HEK293 (cell line): ENCODE measurements at regions not wholly inside any gene's neighbourhood (a gene's known extent, or its start where the extent isn't known, plus 50 kb on each side); places are given as distances from the start of the nearest gene placed in this dataset.

Experiments
- CTCF ChIA-PET: fragments of 350-600 bp; formaldehyde crosslinking; extraction: SDS; loops from one replicate; lab custom pipeline; 2021; ENCODE audit warnings: antibody characterized with exemption; lab: Yijun Ruan, JAX
- POLR2A ChIA-PET: fragments of 300-600 bp; formaldehyde crosslinking; extraction: SDS; loops from one replicate; lab custom pipeline; 2020; ENCODE audit warnings: antibody characterized with exemption, inconsistent platforms; lab: Yijun Ruan, JAX
- H3K27ac ChIP-seq: fragments of 200-500 bp; sonication (Bioruptor generic); 2 replicates; pipeline ENCODE4 v1.5.1; 2014; ENCODE audit warnings: low read depth, low read length, control low read depth, inconsistent platforms; ENCODE audit errors: extremely low read depth
- H3K36me3 ChIP-seq, 2 experiments: fragments of 200-500 bp in 1 of 2; sonication (Bioruptor generic) in 1 of 2; 1 replicate in 1 of 2; 2 replicates in 1 of 2; pipeline ENCODE4 v1.5.1; 2014 to 2017; ENCODE audit warnings: inconsistent platforms in 2 of 2, low read length in 2 of 2; ENCODE audit not compliant: control insufficient read depth in 2 of 2, insufficient read depth in 1 of 2
- H3K4me1 ChIP-seq: fragments of 200-500 bp; sonication (Bioruptor generic); 2 replicates; pipeline ENCODE4 v1.5.1; 2014; ENCODE audit warnings: mild to moderate bottlenecking, low read length, inconsistent platforms; ENCODE audit not compliant: control insufficient read depth, insufficient read depth
- H3K4me3 ChIP-seq: 2 replicates; pipeline ENCODE4 v1.5.1; 2011; ENCODE audit warnings: low read depth, mild to moderate bottlenecking, control low read depth, low read length, moderate library complexity
- H3K9me3 ChIP-seq: fragments of 200-500 bp; sonication (Bioruptor generic); 2 replicates; pipeline ENCODE4 v1.5.1; 2014; ENCODE audit warnings: low read depth, low read length, inconsistent platforms; ENCODE audit not compliant: control insufficient read depth, insufficient read depth
- AEBP2 ChIP-seq: fragments of 450-650 bp; formaldehyde crosslinking; IDR thresholded peaks from 2 replicates; pipeline ENCODE4 v1.5.1; 2016; ENCODE audit warnings: missing biosample characterization, missing genetic modification characterization, borderline replicate concordance
- EGR2 ChIP-seq: fragments of 450-650 bp; formaldehyde crosslinking; IDR thresholded peaks from 2 replicates; pipeline ENCODE4 v1.5.1; 2016; ENCODE audit warnings: low read depth, missing biosample characterization, missing genetic modification characterization
- HIC1 ChIP-seq: fragments of 450-650 bp; formaldehyde crosslinking; IDR thresholded peaks from 2 replicates; pipeline ENCODE4 v1.5.1; 2016; ENCODE audit warnings: missing biosample characterization, missing genetic modification characterization
- PRDM10 ChIP-seq: fragments of 450-650 bp; formaldehyde crosslinking; IDR thresholded peaks from 2 replicates; pipeline ENCODE4 v1.5.1; 2016; ENCODE audit warnings: missing biosample characterization, missing genetic modification characterization
- PRDM6 ChIP-seq: fragments of 450-650 bp; formaldehyde crosslinking; IDR thresholded peaks from 2 replicates; pipeline ENCODE4 v1.5.1; 2017; ENCODE audit warnings: missing biosample characterization, missing genetic modification characterization
- SP3 ChIP-seq: fragments of 450-650 bp; formaldehyde crosslinking; IDR thresholded peaks from 2 replicates; pipeline ENCODE4 v1.5.1; 2016; ENCODE audit warnings: missing biosample characterization, missing genetic modification characterization
- TRIM28 ChIP-seq: IDR thresholded peaks from 2 replicates; pipeline ENCODE4 v1.6.1; 2011; ENCODE audit warnings: low read length, control low read depth, borderline replicate concordance
- YY1 ChIP-seq: fragments of 450-650 bp; formaldehyde crosslinking; IDR thresholded peaks from 2 replicates; pipeline ENCODE4 v1.5.1; 2018; ENCODE audit warnings: missing biosample characterization, missing genetic modification characterization
- ZFP69B ChIP-seq: fragments of 450-650 bp; formaldehyde crosslinking; IDR thresholded peaks from 2 replicates; pipeline ENCODE4 v1.5.1; 2016; ENCODE audit warnings: missing biosample characterization, missing genetic modification characterization
- ZNF155 ChIP-seq: fragments of 450-650 bp; formaldehyde crosslinking; IDR thresholded peaks from 2 replicates; pipeline ENCODE4 v1.5.1; 2016; ENCODE audit warnings: missing biosample characterization, missing genetic modification characterization
- ZNF214 ChIP-seq: fragments of 450-650 bp; formaldehyde crosslinking; IDR thresholded peaks from 2 replicates; pipeline ENCODE4 v1.5.1; 2017; ENCODE audit warnings: missing biosample characterization, mild to moderate bottlenecking, missing genetic modification characterization, borderline replicate concordance
- ZNF37A ChIP-seq: fragments of 450-650 bp; IDR thresholded peaks from 2 replicates; pipeline ENCODE4 v1.5.1; 2018; ENCODE audit warnings: missing biosample characterization, missing genetic modification characterization
- ZNF391 ChIP-seq: fragments of 450-650 bp; formaldehyde crosslinking; IDR thresholded peaks from 2 replicates; pipeline ENCODE4 v1.5.1; 2016; ENCODE audit warnings: low read depth, missing biosample characterization, missing genetic modification characterization, borderline replicate concordance
- ZNF426 ChIP-seq: fragments of 450-650 bp; formaldehyde crosslinking; IDR thresholded peaks from 2 replicates; pipeline ENCODE4 v1.5.1; 2017; ENCODE audit warnings: missing biosample characterization, missing genetic modification characterization, mild to moderate bottlenecking, inconsistent platforms, moderate library complexity
- ZNF521 ChIP-seq: fragments of 450-650 bp; formaldehyde crosslinking; IDR thresholded peaks from 2 replicates; pipeline ENCODE4 v1.5.1; 2017; ENCODE audit warnings: missing biosample characterization, mild to moderate bottlenecking, missing genetic modification characterization
- ZNF530 ChIP-seq: fragments of 450-650 bp; formaldehyde crosslinking; IDR thresholded peaks from 2 replicates; pipeline ENCODE4 v1.5.1; 2016; ENCODE audit warnings: low read depth, missing biosample characterization, missing genetic modification characterization
- ZNF560 ChIP-seq: fragments of 450-650 bp; formaldehyde crosslinking; IDR thresholded peaks from 2 replicates; pipeline ENCODE4 v1.5.1; 2017; ENCODE audit warnings: missing biosample characterization, missing genetic modification characterization, borderline replicate concordance
- ZNF585B ChIP-seq: fragments of 450-650 bp; formaldehyde crosslinking; IDR thresholded peaks from 2 replicates; pipeline ENCODE4 v1.5.1; 2016; ENCODE audit warnings: missing biosample characterization, missing genetic modification characterization
- ZNF624 ChIP-seq: fragments of 450-650 bp; formaldehyde crosslinking; IDR thresholded peaks from 2 replicates; pipeline ENCODE4 v1.5.1; 2017; ENCODE audit warnings: missing biosample characterization, missing genetic modification characterization
- ZNF677 ChIP-seq: fragments of 450-650 bp; IDR thresholded peaks from 2 replicates; pipeline ENCODE4 v1.5.0; 2018; ENCODE audit warnings: missing biosample characterization, mild to moderate bottlenecking, missing genetic modification characterization, moderate library complexity
- ZNF843 ChIP-seq: fragments of 450-650 bp; formaldehyde crosslinking; IDR thresholded peaks from 2 replicates; pipeline ENCODE4 v1.5.1; 2016; ENCODE audit warnings: missing biosample characterization, missing genetic modification characterization
- ZSCAN4 ChIP-seq: fragments of 450-650 bp; formaldehyde crosslinking; IDR thresholded peaks from 2 replicates; pipeline ENCODE4 v1.5.1; 2017; ENCODE audit warnings: missing biosample characterization, missing genetic modification characterization

- no peak overlapping the region for H3K27ac ChIP-seq
- TF ChIP-seq ZNF521: no peak
- no peak for TF ChIP-seq EGR2 (tag by site-specific recombination)
- TF ChIP-seq ZFP69B (tag by site-specific recombination): no peak
- TF ChIP-seq ZNF585B (tag by site-specific recombination): no peak
- H3K9me3 ChIP-seq: no peaks in the 10 kb centered on the region
- no peaks in the 10 kb centered on the region for H3K4me1 ChIP-seq
- no peak overlapping the region for H3K4me3 ChIP-seq
- ChIA-PET CTCF (interaction anchor here (0.6 kb wide), 1 partner anchor 167 kb away, joined by 3 read pairs; no protein-coding TSS in a partner anchor), POLR2A (no interaction called here)
- H3K36me3 ChIP-seq: no peaks in the 10 kb centered on the region
Observed at GRCh38 chr1:221641811-221642210, 100.1 kb downstream of the DUSP10 start.

GRCh38 chr1:221643404-221644144 is 98.3 kb downstream of the DUSP10 start:
- TF ChIP-seq ZNF391 (tag by site-specific recombination) (no peak), AEBP2 (tag by site-specific recombination) (no peak), ZNF624 (tag by site-specific recombination) (no peak), SP3 (tag by site-specific recombination) (no peak), ZNF214 (tag by site-specific recombination) (no peak), ZNF37A (no peak), ZNF155 (tag by site-specific recombination) (no peak), ZSCAN4 (no peak), HIC1 (no peak), YY1 (tag by site-specific recombination) (no peak), ZNF560 (tag by site-specific recombination) (no peak), PRDM10 (tag by site-specific recombination) (no peak), ZNF677 (tag by site-specific recombination) (no peak), ZNF426 (no peak), ZNF530 (tag by site-specific recombination) (no peak), PRDM6 (tag by site-specific recombination) (no peak), TRIM28 (no peak), ZNF843 (tag by site-specific recombination) (no peak)
- Histone ChIP-seq H3K9me3 (no peaks in the 10 kb centered on the region), H3K4me3 (no peak overlapping the region), H3K4me1 (no peaks in the 10 kb centered on the region), H3K36me3 (no peaks in the 10 kb centered on the region), H3K27ac (no peak overlapping the region)
- POLR2A ChIA-PET: no interaction called here
- CTCF ChIA-PET: interaction anchor here (0.7 kb wide), 1 partner anchor 147 kb away, joined by 4 read pairs; no protein-coding TSS in a partner anchor
